Mesendoderm (in vitro differentiated cells): ENCODE measurements at regions not wholly inside any gene's neighbourhood (a gene's known extent, or its start where the extent isn't known, plus 50 kb on each side); places are given as distances from the start of the nearest gene placed in this dataset.

ENCODE experiments used
- DNase-seq: peaks from one replicate; pipeline ENCODE4 v3.0.0; 2013
- H2AK5ac ChIP-seq: 2 replicates; pipeline ENCODE4 v1.6.1; 2013; ENCODE audit warnings: low read length, inconsistent platforms
- H2BK120ac ChIP-seq: 2 replicates; pipeline ENCODE4 v1.6.1; 2013; ENCODE audit warnings: low read depth, mild to moderate bottlenecking, low read length, moderate library complexity, mixed read lengths
- H2BK15ac ChIP-seq: replicated peaks from 2 replicates; pipeline ENCODE4 v1.6.1; 2013; ENCODE audit warnings: low read depth, mild to moderate bottlenecking, moderate library complexity
- H2BK5ac ChIP-seq: 2 replicates; pipeline ENCODE4 v1.6.1; 2013; ENCODE audit warnings: low read length, inconsistent platforms
- H3K18ac ChIP-seq: 2 replicates; pipeline ENCODE4 v1.6.1; 2013; ENCODE audit warnings: mild to moderate bottlenecking, low read length, mixed read lengths
- H3K23ac ChIP-seq: one replicate; pipeline ENCODE4 v1.6.1; 2013; ENCODE audit warnings: low read length
- H3K27ac ChIP-seq: 2 replicates; pipeline ENCODE4 v1.5.1; 2013; ENCODE audit warnings: low read depth, mild to moderate bottlenecking, inconsistent platforms, low read length, moderate library complexity
- H3K27me3 ChIP-seq: 2 replicates; pipeline ENCODE4 v1.6.1; 2013; ENCODE audit warnings: low read length, control low read depth, mild to moderate bottlenecking, inconsistent platforms; ENCODE audit not compliant: insufficient read depth, poor library complexity
- H3K36me3 ChIP-seq: 2 replicates; pipeline ENCODE4 v1.6.1; 2013; ENCODE audit warnings: low read length, inconsistent platforms; ENCODE audit not compliant: control insufficient read depth, insufficient read depth
- H3K4ac ChIP-seq: one replicate; pipeline ENCODE4 v1.6.1; 2013; ENCODE audit warnings: low read depth, mild to moderate bottlenecking, low read length, moderate library complexity
- H3K4me1 ChIP-seq: 2 replicates; pipeline ENCODE4 v1.6.1; 2013; ENCODE audit warnings: low read depth, low read length, inconsistent platforms; ENCODE audit not compliant: control insufficient read depth
- H3K4me2 ChIP-seq: 2 replicates; pipeline ENCODE4 v1.6.1; 2013; ENCODE audit warnings: low read length
- H3K4me3 ChIP-seq: 2 replicates; pipeline ENCODE4 v1.5.1; 2013; ENCODE audit warnings: mild to moderate bottlenecking, low read length
- H3K56ac ChIP-seq: one replicate; pipeline ENCODE4 v1.6.1; 2013; ENCODE audit warnings: low read length
- H3K79me1 ChIP-seq: 2 replicates; pipeline ENCODE4 v1.6.1; 2013; ENCODE audit warnings: low read length, inconsistent platforms
- H3K79me2 ChIP-seq: 2 replicates; pipeline ENCODE4 v1.6.1; 2013; ENCODE audit warnings: mild to moderate bottlenecking, low read length; ENCODE audit not compliant: control insufficient read depth, insufficient read depth
- H3K9ac ChIP-seq: 2 replicates; pipeline ENCODE4 v1.6.1; 2013; ENCODE audit warnings: low read length, inconsistent platforms
- H4K5ac ChIP-seq: one replicate; pipeline ENCODE4 v1.6.1; 2013; ENCODE audit warnings: low read length
- H4K8ac ChIP-seq: one replicate; pipeline ENCODE4 v1.6.1; 2013; ENCODE audit warnings: low read depth, mild to moderate bottlenecking, control low read depth, low read length, moderate library complexity
- WGBS: extraction: QIAGEN DNeasy Blood & Tissue Kit; methylation state at CpG from one replicate; pipeline ENCODE4 v1.1.7; 2013; ENCODE audit warnings: low lambda C conversion rate, missing lambda C conversion rate; ENCODE audit not compliant: insufficient coverage; ENCODE audit errors: extremely low coverage; 5-methylcytosine and 5-hydroxymethylcytosine counted together

- H3K79me1 ChIP-seq = no peaks in the 10 kb centered on the region
- H4K5ac ChIP-seq = no peak overlapping the region
- H3K36me3 ChIP-seq = no peaks in the 10 kb centered on the region
- H2AK5ac ChIP-seq = no peak overlapping the region
- H3K56ac ChIP-seq = no peak overlapping the region
- no peak overlapping the region for H2BK5ac ChIP-seq
- H3K27ac ChIP-seq = no peak overlapping the region
- H3K4ac ChIP-seq = no peak overlapping the region
- no peaks in the 10 kb centered on the region for H3K79me2 ChIP-seq
- no peak overlapping the region for H3K9ac ChIP-seq
- peaks cover 5% of the 10 kb centered on the region for H3K4me1 ChIP-seq
- H3K27me3 ChIP-seq = no peaks in the 10 kb centered on the region
- DNase-seq = no peak
- H3K4me2 ChIP-seq = no peak overlapping the region
- H2BK15ac ChIP-seq = no peak overlapping the region
- WGBS = no CpG with 5 or more reads among the region's 2 CpGs
- no peak overlapping the region for H3K23ac ChIP-seq
- no peak overlapping the region for H4K8ac ChIP-seq
- no peak overlapping the region for H2BK120ac ChIP-seq
- H3K18ac ChIP-seq = no peak overlapping the region
- H3K4me3 ChIP-seq = no peak overlapping the region
These were observed 463.9 kb upstream of the TBX3 start for GRCh38 chr12:115147916-115148315.

- no peak overlapping the region for H4K8ac ChIP-seq
- H3K4me3 ChIP-seq = no peak overlapping the region
- H3K4me2 ChIP-seq = no peak overlapping the region
- no peak overlapping the region for H2BK15ac ChIP-seq
- H3K36me3 ChIP-seq = no peaks in the 10 kb centered on the region
- DNase-seq = no peak
- no CpG with 5 or more reads among the region's 2 CpGs for WGBS
- no peak overlapping the region for H3K23ac ChIP-seq
- H3K79me1 ChIP-seq = no peaks in the 10 kb centered on the region
- H3K27me3 ChIP-seq = no peaks in the 10 kb centered on the region
- no peak overlapping the region for H4K5ac ChIP-seq
- peaks cover 5% of the 10 kb centered on the region for H3K4me1 ChIP-seq
- no peak overlapping the region for H3K9ac ChIP-seq
- H2BK120ac ChIP-seq = no peak overlapping the region
- no peaks in the 10 kb centered on the region for H3K79me2 ChIP-seq
- H3K56ac ChIP-seq = no peak overlapping the region
- H3K4ac ChIP-seq = no peak overlapping the region
- H3K27ac ChIP-seq = no peak overlapping the region
- no peak overlapping the region for H2AK5ac ChIP-seq
- no peak overlapping the region for H2BK5ac ChIP-seq
- no peak overlapping the region for H3K18ac ChIP-seq
These were observed 462.5 kb upstream of the TBX3 start for GRCh38 chr12:115146453-115146852.

GRCh38 chr12:115144425-115144824 is 460.4 kb upstream of the TBX3 start:
- H3K56ac ChIP-seq = no peak overlapping the region
- no peaks in the 10 kb centered on the region for H3K79me1 ChIP-seq
- H3K9ac ChIP-seq = no peak overlapping the region
- DNase-seq = no peak
- no peak overlapping the region for H3K27ac ChIP-seq
- H2AK5ac ChIP-seq = no peak overlapping the region
- peaks cover 5% of the 10 kb centered on the region for H3K4me1 ChIP-seq
- no peak overlapping the region for H3K23ac ChIP-seq
- no peak overlapping the region for H3K18ac ChIP-seq
- no peak overlapping the region for H3K4me3 ChIP-seq
- no CpG with 5 or more reads among the region's 2 CpGs for WGBS
- no peaks in the 10 kb centered on the region for H3K27me3 ChIP-seq
- no peak overlapping the region for H3K4me2 ChIP-seq
- H3K4ac ChIP-seq = no peak overlapping the region
- no peak overlapping the region for H4K5ac ChIP-seq
- no peak overlapping the region for H2BK120ac ChIP-seq
- no peak overlapping the region for H4K8ac ChIP-seq
- H3K79me2 ChIP-seq = no peaks in the 10 kb centered on the region
- no peaks in the 10 kb centered on the region for H3K36me3 ChIP-seq
- H2BK5ac ChIP-seq = no peak overlapping the region
- H2BK15ac ChIP-seq = no peak overlapping the region

- no peaks in the 10 kb centered on the region for H3K27me3 ChIP-seq
- peak; percentile 37 for DNase-seq
- no peak overlapping the region for H4K5ac ChIP-seq
- peaks cover 5% of the 10 kb centered on the region for H3K4me1 ChIP-seq
- no peak overlapping the region for H3K9ac ChIP-seq
- no peak overlapping the region for H3K4ac ChIP-seq
- no peaks in the 10 kb centered on the region for H3K36me3 ChIP-seq
- no peak overlapping the region for H3K56ac ChIP-seq
- no peak overlapping the region for H2AK5ac ChIP-seq
- H3K4me3 ChIP-seq = no peak overlapping the region
- H2BK120ac ChIP-seq = no peak overlapping the region
- no CpG with 5 or more reads among the region's 4 CpGs for whole genome bisulfite sequencing
- no peak overlapping the region for H3K27ac ChIP-seq
- H3K23ac ChIP-seq = no peak overlapping the region
- H2BK15ac ChIP-seq = no peak overlapping the region
- no peak overlapping the region for H3K18ac ChIP-seq
- no peak overlapping the region for H3K4me2 ChIP-seq
- no peaks in the 10 kb centered on the region for H3K79me1 ChIP-seq
- no peak overlapping the region for H2BK5ac ChIP-seq
- H3K79me2 ChIP-seq = no peaks in the 10 kb centered on the region
- no peak overlapping the region for H4K8ac ChIP-seq
These were observed 457.1 kb upstream of the TBX3 start for GRCh38 chr12:115140981-115141655.

GRCh38 chr12:115137812-115138521 is 454.0 kb upstream of the TBX3 start:
- Histone ChIP-seq H3K27me3 (no peaks in the 10 kb centered on the region), H3K56ac (no peak overlapping the region), H3K23ac (no peak overlapping the region), H4K5ac (no peak overlapping the region), H2BK15ac (no peak overlapping the region), H3K36me3 (no peaks in the 10 kb centered on the region), H3K79me2 (no peaks in the 10 kb centered on the region), H3K27ac (no peak overlapping the region), H3K4ac (no peak overlapping the region), H3K4me2 (no peak overlapping the region), H3K9ac (no peak overlapping the region), H3K4me3 (no peak overlapping the region), H3K4me1 (no peaks in the 10 kb centered on the region), H2AK5ac (no peak overlapping the region), H3K79me1 (no peaks in the 10 kb centered on the region), H2BK120ac (no peak overlapping the region), H4K8ac (no peak overlapping the region), H2BK5ac (no peak overlapping the region), H3K18ac (no peak overlapping the region)
- DNase-seq = no peak
- WGBS = no CpG with 5 or more reads among the region's 12 CpGs
